HG02852 (cell line): ENCODE measurements at regions not wholly inside any gene's neighbourhood (a gene's known extent, or its start where the extent isn't known, plus 50 kb on each side); places are given as distances from the start of the nearest gene placed in this dataset.

Experiments
- ATAC-seq: cut with Tn5 transposase; IDR thresholded peaks from one replicate; pipeline ENCODE4 v1.9.1; 2021; ENCODE audit warnings: mild to moderate bottlenecking, moderate library complexity; ENCODE audit not compliant: unreplicated experiment

DNA sequence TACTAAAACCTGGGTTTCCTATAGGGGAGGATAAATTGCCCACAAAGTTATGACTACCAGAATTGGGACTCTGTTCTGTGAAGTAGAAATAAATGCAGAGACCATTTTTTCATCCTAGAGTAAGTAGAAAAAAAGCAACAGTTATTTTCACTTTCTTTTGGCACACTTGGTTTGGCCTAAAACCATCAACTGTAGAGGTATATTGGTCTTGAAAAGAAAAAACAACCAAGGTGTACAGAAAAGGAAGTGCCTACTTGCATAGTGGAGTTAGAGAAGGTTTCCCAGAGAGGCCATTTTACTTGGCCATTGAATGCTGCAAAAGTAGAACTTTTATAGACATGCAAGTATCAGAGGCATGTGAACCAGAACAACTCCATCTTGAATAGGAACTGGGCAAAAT is 89.4 kb upstream of the TACR1 start:
- ATAC-seq = no peak

- ATAC-seq = no peak
Measured at GRCh38 chr2:75287624-75288316, 88.5 kb upstream of the TACR1 start.

DNA sequence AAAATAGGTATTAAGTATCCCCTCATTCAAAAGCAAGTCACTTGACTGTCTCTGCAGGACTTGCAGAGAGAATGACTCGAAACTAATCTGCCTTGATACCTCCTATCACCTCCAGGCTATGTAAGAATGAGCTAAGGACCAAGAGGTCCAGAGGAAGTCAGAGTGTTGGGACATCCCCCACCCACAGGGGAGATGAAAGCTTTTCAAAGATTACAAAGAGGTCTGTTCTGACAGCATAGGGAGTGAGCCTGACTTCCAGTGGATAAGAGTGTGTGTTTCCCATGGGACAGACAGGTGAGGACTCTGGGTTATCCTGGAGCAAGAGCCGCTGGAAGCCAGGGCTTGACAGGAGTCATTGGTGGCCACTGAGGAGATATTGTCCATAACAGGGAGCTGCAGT is 85.0 kb upstream of the TACR1 start:
- ATAC-seq = peak; percentile 53

- no peak for ATAC-seq
Measured at GRCh38 chr2:75278821-75279379, 79.6 kb upstream of the TACR1 start.

DNA sequence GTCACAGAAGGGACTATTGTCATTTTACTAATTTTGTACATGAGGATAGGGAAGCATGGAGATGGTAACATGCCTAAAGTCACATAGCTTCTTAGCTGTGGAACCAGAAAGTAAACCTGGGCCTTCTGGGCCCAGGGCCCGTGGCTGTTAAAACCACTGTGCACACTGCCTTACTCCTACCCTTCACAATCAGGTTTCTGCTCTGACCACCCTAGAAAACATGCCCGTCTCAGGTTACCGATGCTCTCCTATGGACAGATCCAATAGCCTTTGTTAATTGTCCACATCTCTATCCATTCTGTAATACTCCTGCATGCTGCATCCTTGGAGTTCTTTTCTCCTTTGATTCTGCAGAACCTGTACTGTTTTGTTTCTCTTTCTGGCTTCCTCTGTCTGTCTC is 79.0 kb upstream of the TACR1 start:
- ATAC-seq = no peak

DNA sequence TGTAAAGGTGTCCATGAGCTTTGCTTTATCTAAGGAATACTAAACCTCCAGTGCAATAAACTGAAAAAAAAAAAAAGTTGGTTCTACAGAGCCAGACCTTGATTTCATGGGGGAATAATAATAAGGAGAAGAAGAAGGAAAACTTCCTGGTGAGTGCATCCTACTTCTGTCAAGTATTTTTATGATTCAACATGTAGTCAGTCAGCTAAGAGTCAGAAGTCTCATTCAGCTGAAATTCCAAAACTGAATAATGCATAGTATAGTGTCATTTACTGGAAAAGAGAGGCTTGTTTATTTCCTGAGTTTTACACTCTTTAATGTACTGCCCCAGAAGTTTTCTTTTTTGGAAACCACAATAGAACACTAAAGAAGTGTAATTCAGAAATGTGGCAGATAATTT is 77.8 kb upstream of the TACR1 start:
- ATAC-seq = no peak

DNA sequence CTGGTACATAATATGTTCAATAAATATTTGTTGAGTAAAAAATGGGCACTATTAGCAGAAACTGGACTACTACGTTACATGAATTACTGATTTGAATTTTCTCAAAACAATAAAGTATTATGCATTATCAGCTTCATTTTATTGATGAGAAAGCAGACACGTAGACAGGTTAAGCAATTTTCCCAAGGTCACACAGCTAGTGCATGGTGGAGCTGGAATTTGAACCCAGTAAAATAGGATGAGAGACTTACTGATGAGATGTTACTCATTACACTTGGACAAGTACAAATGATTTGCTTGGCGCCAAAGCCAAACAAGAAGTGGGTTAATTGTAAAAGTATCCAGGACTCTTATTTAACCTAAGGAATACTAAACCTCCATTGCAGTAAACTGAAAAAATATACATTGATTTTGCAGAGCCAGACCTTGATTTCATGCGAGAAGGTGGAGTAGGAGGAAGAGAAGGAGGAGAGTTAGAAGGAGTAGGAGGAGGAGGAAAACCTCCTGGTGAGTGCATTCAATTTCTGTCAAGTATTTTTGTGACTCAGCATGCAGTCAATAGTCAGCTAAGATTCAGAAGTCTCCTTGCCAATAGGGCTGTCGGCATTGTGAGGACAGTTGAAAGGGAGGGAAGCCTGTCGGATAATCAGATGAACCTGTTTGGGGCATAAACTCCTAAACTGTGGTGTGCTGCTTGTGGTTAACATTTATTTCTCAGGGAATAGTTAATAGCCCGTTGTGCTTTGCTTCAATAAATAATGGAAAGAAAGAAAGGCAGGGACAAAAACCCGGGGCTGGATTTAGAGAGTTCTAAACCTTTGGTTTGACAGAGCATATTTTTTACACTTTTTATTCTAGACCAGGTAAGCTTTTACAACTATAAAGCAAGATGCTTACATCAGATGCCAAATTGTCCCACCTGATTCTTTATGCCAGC is 77.0 kb upstream of the TACR1 start:
- no peak for ATAC-seq

DNA sequence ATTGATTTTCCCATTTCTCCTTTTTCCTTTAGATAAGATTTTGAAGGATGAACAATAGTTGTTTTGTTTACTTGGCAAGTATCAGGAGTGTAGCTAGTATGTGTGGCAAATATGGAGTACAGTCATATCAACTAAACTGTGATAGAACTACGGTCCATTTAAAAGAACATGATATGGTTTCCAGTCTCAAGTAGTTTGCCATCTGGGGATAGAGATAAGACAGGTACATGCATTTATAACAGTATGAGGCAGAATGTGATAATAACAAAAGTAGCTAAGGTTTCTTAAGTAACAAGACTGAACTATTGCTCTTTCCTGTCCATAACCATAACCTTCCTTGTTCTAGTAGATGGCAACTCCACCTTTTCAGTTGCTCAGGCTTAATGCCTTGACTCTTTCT is 75.6 kb upstream of the TACR1 start:
- ATAC-seq = no peak

DNA sequence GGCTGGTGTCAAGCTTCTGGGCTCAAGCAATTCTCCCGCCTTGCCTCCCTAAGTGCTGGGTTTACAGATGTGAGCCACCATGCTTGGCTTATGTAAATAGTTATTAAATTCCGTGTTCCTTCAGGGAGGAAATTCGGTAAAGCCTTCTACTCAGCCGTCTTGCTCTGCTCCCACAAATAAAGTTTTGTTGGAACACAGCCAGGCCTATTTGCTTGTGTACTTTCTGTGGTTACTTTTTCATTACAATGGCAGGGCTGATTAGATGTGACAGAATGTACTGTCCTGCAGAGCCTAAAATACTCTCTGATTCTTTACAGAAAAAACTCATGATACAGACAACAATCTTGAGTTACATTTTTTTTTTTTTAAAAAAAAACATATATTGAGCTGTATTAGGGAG is 68.8 kb upstream of the TACR1 start:
- no peak for ATAC-seq

DNA sequence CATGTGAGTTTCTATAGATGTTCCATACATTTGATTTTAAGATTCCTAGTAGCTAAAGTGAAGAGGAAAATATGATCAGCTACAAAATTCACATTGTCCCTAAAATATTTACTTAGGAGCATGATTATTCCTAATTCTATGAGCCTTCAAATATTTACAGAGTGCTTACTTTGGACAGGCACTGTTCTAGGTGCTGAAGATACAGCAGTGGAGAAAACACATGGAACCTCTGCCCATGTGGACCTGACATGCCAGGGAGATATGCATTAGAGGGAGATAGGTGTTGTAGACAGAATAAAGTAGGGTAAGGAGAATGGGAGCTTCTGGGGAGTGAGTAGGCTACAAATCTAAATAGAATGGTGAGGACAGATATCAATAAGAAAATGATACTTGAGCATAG is 62.6 kb upstream of the TACR1 start:
- no peak for ATAC-seq

DNA sequence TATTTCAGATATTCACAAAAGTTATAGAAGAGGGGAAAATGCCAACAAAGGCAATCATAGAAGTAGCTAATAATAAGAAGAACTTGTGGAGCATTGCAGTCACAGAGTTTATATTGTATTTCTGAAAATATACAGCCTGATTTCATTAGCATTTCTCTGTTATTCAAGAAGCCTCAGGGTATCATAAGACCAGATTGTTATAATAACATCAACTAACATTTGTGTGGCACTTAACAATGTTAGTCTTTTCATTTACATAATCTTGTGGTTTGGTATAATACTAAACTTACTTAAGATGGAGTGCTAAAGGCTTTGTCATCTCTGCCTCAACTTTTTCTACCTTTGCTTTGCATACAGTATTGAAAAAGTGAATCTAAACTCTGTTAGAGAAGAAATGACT is 61.6 kb upstream of the TACR1 start:
- no peak for ATAC-seq

GRCh38 chr2:75258620-75259019 is 59.3 kb upstream of the TACR1 start:
- no peak for ATAC-seq

DNA sequence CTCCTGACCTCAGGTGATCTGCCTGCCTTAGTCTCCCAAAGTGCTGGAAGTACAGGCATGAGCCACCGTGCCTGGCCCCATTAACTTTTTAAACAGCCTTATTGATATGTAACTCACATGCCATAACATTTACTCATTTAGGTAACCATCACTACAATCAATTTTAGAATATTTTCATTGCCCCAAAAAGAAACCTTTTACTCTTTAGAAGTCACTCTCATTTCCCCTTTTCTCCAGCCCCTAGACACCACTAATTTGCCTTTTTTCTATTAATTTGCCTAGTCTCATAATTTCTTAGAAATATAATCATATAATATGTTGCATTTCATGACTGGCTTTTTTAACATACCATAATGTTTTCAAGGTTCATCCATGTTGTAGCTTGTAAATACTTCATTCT is 57.2 kb upstream of the TACR1 start:
- peak; percentile 56 for ATAC-seq

DNA sequence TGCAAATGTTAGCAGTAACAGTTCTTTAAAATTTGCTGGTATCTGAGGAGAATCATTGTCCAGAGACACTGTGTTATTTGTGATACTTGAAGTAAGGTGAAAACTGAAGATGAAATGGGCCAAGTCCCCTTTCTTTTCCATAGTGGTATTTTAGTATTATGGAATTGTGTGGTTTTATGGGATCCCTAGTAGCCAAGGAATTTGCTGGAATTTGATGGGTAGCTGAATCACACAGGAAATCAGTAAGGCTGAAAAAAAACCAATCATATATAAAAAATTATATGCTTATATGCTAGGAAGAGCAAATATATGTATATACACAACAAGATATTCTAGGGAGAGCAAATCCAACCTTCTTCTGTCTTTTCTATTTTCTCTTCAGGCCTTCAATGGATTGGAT is 54.2 kb upstream of the TACR1 start:
- no peak for ATAC-seq

DNA sequence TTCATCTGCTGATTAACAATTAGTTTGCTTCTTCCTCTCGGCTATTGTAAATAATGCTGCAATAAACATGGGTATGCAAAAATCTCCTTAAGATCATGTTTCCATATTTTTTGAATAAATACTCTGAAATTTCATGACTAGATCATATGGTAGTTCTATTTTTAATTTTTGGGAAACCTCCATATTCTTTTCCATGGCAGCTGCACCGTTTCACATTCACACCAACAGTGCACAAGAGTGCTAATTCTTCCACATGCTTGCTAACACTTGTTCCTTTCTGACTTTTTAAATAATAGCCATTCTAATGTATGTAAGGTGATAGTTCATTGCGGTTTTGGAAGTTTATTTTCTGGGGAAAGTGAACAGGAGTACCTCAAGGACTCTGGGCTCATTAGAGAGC is 52.6 kb upstream of the TACR1 start:
- no peak for ATAC-seq
